ENCODE measurements at regions not wholly inside any gene's neighbourhood (a gene's known extent, or its start where the extent isn't known, plus 50 kb on each side); places are given as distances from the start of the nearest gene placed in this dataset.

DNA sequence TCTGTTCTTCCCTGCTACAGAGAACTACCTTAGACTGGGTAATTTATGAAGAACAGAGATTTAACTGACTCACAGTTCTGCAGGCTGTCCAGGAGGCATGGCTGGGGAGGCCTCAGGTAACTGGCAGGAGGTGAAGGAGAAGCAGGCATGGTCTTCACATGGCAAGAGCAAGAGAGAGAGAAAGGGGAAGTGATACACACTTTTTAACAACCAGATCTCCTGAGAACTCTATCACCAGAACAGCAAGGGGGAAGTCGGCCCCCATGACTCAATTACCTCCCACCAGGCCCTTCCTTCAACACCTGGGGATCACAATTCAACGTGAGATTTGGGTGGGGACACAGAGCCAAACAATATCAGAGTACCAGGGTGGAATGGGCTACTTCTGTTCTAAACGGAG is 766.8 kb downstream of the TLE1 start:
- Histone ChIP-seq H3K9me3 (ENCODE audit: insufficient read depth, low read depth, low read length) (no peaks in the 10 kb centered on the region), H3K27me3 (ENCODE audit: insufficient read depth, low read length) (no peaks in the 10 kb centered on the region), H3K9ac (ENCODE audit: low read depth, low read length) (no peak overlapping the region), H3K4me3 (ENCODE audit: low read length) (no peak overlapping the region), H3K4me1 (ENCODE audit: insufficient read depth, low read length) (no peaks in the 10 kb centered on the region), H3K36me3 (ENCODE audit: insufficient read depth, low read depth, low read length) (no peaks in the 10 kb centered on the region), H3K27ac (ENCODE audit: low read length) (no peak overlapping the region)

DNA sequence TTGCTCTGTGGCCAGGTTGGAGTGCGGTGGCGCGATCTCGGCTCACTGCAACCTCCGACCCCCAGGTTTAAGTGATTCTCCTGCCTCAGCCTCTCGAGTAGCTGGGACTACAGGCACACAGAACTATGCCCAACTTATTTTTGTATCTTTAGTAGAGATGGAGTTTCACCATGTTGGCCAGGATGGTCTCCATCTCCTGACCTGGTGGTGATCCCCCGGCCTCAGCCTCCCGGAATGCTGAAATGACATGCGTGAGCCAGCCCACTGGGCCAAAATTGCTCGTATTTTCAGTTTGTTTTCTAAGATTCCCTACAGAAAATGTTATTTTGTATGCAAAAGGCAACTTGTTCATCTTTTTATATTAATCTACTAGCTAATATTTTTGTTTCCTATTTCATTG is 782.6 kb downstream of the TLE1 start:
- H3K36me3 ChIP-seq (ENCODE audit: insufficient read depth, low read depth, low read length) = no peaks in the 10 kb centered on the region
- H3K9ac ChIP-seq (ENCODE audit: low read depth, low read length) = no peak overlapping the region
- H3K27me3 ChIP-seq (ENCODE audit: insufficient read depth, low read length) = no peaks in the 10 kb centered on the region
- no peaks in the 10 kb centered on the region for H3K9me3 ChIP-seq (ENCODE audit: insufficient read depth, low read depth, low read length)
- no peak overlapping the region for H3K4me3 ChIP-seq (ENCODE audit: low read length)
- H3K4me1 ChIP-seq (ENCODE audit: insufficient read depth, low read length) = no peaks in the 10 kb centered on the region
- no peak overlapping the region for H3K27ac ChIP-seq (ENCODE audit: low read length)

DNA sequence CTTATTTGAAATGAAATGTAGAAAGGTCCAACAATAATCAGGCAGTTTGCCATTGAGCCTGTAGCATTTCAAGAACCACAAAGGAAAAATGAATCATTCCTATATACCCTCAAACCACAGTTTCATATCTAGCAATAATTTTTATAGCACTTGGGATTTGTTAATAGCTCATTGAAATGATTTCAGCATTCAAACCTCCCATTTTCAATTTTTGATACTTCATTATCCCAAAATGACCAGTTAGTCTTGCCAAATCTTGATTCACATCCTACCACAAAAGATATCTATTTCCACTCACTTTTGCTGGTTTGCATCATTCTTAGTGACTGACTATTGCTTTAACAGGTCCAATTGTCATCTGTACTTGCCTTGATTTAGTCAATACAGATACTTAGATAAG is 790.1 kb downstream of the TLE1 start:
- Histone ChIP-seq H3K4me1 (ENCODE audit: insufficient read depth, low read length) (no peaks in the 10 kb centered on the region), H3K27ac (ENCODE audit: low read length) (no peak overlapping the region), H3K4me3 (ENCODE audit: low read length) (no peak overlapping the region)

GRCh38 chr9:80893190-80893589 is 796.2 kb downstream of the TLE1 start:
- no peak overlapping the region for H3K4me3 ChIP-seq (ENCODE audit: low read length)
- no peak overlapping the region for H3K9ac ChIP-seq (ENCODE audit: low read depth, low read length)
- no peaks in the 10 kb centered on the region for H3K27me3 ChIP-seq (ENCODE audit: insufficient read depth, low read length)
- H3K4me1 ChIP-seq (ENCODE audit: insufficient read depth, low read length) = no peaks in the 10 kb centered on the region
- no peaks in the 10 kb centered on the region for H3K36me3 ChIP-seq (ENCODE audit: insufficient read depth, low read depth, low read length)
- H3K27ac ChIP-seq (ENCODE audit: low read length) = no peak overlapping the region
- peaks cover 5% of the 10 kb centered on the region; the same call in 1 of the 2 replicates for H3K9me3 ChIP-seq (ENCODE audit: insufficient read depth, low read depth, low read length)

More for the DNA sequence above, 790.1 kb downstream of the TLE1 start:
- Histone ChIP-seq H3K9ac (ENCODE audit: low read depth, low read length) (no peak overlapping the region), H3K9me3 (ENCODE audit: insufficient read depth, low read depth, low read length) (peaks cover 5% of the 10 kb centered on the region; the same call in 1 of the 2 replicates), H3K27me3 (ENCODE audit: insufficient read depth, low read length) (no peaks in the 10 kb centered on the region), H3K36me3 (ENCODE audit: insufficient read depth, low read depth, low read length) (no peaks in the 10 kb centered on the region)

GRCh38 chr9:80892703-80893102 is 796.6 kb downstream of the TLE1 start:
- Histone ChIP-seq H3K27ac (ENCODE audit: low read length) (no peak overlapping the region), H3K9ac (ENCODE audit: low read depth, low read length) (no peak overlapping the region), H3K27me3 (ENCODE audit: insufficient read depth, low read length) (no peaks in the 10 kb centered on the region), H3K4me1 (ENCODE audit: insufficient read depth, low read length) (no peaks in the 10 kb centered on the region), H3K9me3 (ENCODE audit: insufficient read depth, low read depth, low read length) (peaks cover 5% of the 10 kb centered on the region; the same call in 1 of the 2 replicates), H3K4me3 (ENCODE audit: low read length) (no peak overlapping the region), H3K36me3 (ENCODE audit: insufficient read depth, low read depth, low read length) (no peaks in the 10 kb centered on the region)

DNA sequence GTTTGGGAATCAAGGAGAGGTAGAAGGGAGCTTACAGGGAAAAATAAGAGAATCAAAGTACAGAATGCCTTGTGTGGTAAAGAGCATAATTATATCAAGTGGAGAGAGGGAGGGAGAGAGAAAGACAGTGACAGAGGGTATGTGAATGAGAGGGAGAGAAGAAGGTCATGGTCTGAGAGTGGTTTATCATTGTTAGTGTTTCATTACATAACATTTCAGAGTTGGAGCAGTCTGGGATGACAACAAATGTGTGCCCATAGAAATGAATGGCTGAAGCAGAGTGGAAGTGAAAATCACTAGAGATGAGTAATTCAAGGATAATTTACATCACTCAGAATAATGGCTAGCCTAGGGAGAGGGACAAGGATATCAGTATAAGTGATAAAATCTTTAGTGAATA is 799.2 kb downstream of the TLE1 start:
- no peaks in the 10 kb centered on the region for H3K36me3 ChIP-seq (ENCODE audit: insufficient read depth, low read depth, low read length)
- H3K9ac ChIP-seq (ENCODE audit: low read depth, low read length) = no peak overlapping the region
- H3K27ac ChIP-seq (ENCODE audit: low read length) = no peak overlapping the region
- H3K9me3 ChIP-seq (ENCODE audit: insufficient read depth, low read depth, low read length) = peaks cover 2% of the 10 kb centered on the region; the same call in 1 of the 2 replicates
- no peak overlapping the region for H3K4me3 ChIP-seq (ENCODE audit: low read length)
- H3K4me1 ChIP-seq (ENCODE audit: insufficient read depth, low read length) = no peaks in the 10 kb centered on the region
- no peaks in the 10 kb centered on the region for H3K27me3 ChIP-seq (ENCODE audit: insufficient read depth, low read length)

GRCh38 chr9:80885894-80886293 is 803.5 kb downstream of the TLE1 start:
- Histone ChIP-seq H3K4me3 (ENCODE audit: low read length) (no peak overlapping the region), H3K36me3 (ENCODE audit: insufficient read depth, low read depth, low read length) (no peaks in the 10 kb centered on the region), H3K9ac (ENCODE audit: low read depth, low read length) (no peak overlapping the region), H3K27me3 (ENCODE audit: insufficient read depth, low read length) (no peaks in the 10 kb centered on the region), H3K9me3 (ENCODE audit: insufficient read depth, low read depth, low read length) (no peaks in the 10 kb centered on the region), H3K4me1 (ENCODE audit: insufficient read depth, low read length) (peaks cover 17% of the 10 kb centered on the region), H3K27ac (ENCODE audit: low read length) (no peak overlapping the region)

- H3K4me3 ChIP-seq (ENCODE audit: low read length) = no peak overlapping the region
- no peaks in the 10 kb centered on the region for H3K9me3 ChIP-seq (ENCODE audit: insufficient read depth, low read depth, low read length)
- H3K4me1 ChIP-seq (ENCODE audit: insufficient read depth, low read length) = peaks cover 19% of the 10 kb centered on the region
- H3K27ac ChIP-seq (ENCODE audit: low read length) = no peak overlapping the region
- H3K27me3 ChIP-seq (ENCODE audit: insufficient read depth, low read length) = no peaks in the 10 kb centered on the region
- no peak overlapping the region for H3K9ac ChIP-seq (ENCODE audit: low read depth, low read length)
- H3K36me3 ChIP-seq (ENCODE audit: insufficient read depth, low read depth, low read length) = no peaks in the 10 kb centered on the region
Measured at GRCh38 chr9:80883826-80884579, 805.3 kb downstream of the TLE1 start.

DNA sequence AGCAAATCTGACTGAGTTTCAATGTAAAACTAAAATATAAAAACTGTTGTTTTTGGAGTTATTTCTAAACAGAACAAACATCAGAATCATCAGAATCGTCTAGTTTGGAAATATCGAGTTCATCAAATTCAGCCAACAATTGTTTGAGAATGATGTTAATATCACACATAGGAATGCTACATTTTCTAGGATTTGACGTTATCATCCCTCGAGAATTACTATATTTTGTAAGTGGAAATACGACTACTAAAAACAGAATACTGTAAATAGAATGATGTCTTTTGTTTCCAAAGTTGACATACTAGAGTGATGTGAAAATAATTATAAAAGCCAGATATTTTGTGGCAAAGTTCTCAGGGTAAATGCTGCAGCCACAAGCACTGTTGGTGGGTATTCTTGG is 805.9 kb downstream of the TLE1 start:
- H3K4me1 ChIP-seq (ENCODE audit: insufficient read depth, low read length) = peaks cover 19% of the 10 kb centered on the region

GRCh38 chr9:80881940-80882339 is 807.4 kb downstream of the TLE1 start:
- H3K4me3 ChIP-seq (ENCODE audit: low read length) = peak overlapping the region; percentile 46; the same call in 1 of the 2 replicates
- H3K27me3 ChIP-seq (ENCODE audit: insufficient read depth, low read length) = no peaks in the 10 kb centered on the region
- H3K36me3 ChIP-seq (ENCODE audit: insufficient read depth, low read depth, low read length) = no peaks in the 10 kb centered on the region
- peaks cover 19% of the 10 kb centered on the region for H3K4me1 ChIP-seq (ENCODE audit: insufficient read depth, low read length)
- peak overlapping the region; percentile 28 for H3K27ac ChIP-seq (ENCODE audit: low read length)
- H3K9me3 ChIP-seq (ENCODE audit: insufficient read depth, low read depth, low read length) = no peaks in the 10 kb centered on the region
- peak overlapping the region; percentile 29; the same call in 1 of the 2 replicates for H3K9ac ChIP-seq (ENCODE audit: low read depth, low read length)

More for the DNA sequence above, 805.9 kb downstream of the TLE1 start:
- H3K36me3 ChIP-seq (ENCODE audit: insufficient read depth, low read depth, low read length) = no peaks in the 10 kb centered on the region
- no peaks in the 10 kb centered on the region for H3K9me3 ChIP-seq (ENCODE audit: insufficient read depth, low read depth, low read length)
- no peak overlapping the region for H3K4me3 ChIP-seq (ENCODE audit: low read length)
- no peak overlapping the region for H3K9ac ChIP-seq (ENCODE audit: low read depth, low read length)
- no peak overlapping the region for H3K27ac ChIP-seq (ENCODE audit: low read length)
- no peaks in the 10 kb centered on the region for H3K27me3 ChIP-seq (ENCODE audit: insufficient read depth, low read length)

DNA sequence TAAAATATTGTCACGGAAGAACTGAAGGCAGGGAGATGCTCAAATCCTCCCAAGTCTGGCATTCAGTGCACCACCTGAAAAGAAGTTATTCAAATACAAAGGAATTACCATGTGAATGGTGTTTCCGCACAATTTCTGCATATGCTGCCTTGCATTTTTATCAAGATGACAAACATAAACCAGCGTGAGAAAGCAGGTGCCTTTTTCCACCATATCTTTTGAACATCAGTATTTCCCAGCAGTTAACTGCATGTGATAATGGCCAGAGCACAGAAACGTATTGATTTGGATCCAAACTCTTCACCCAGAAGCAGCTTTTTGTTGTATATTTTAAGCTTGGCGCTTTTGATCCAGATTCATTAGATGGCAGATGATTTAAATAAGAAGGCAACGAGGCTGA is 808.0 kb downstream of the TLE1 start:
- Histone ChIP-seq H3K4me1 (ENCODE audit: insufficient read depth, low read length) (peaks cover 19% of the 10 kb centered on the region), H3K36me3 (ENCODE audit: insufficient read depth, low read depth, low read length) (no peaks in the 10 kb centered on the region), H3K9ac (ENCODE audit: low read depth, low read length) (peak overlapping the region; percentile 29; the same call in 1 of the 2 replicates), H3K27me3 (ENCODE audit: insufficient read depth, low read length) (no peaks in the 10 kb centered on the region), H3K9me3 (ENCODE audit: insufficient read depth, low read depth, low read length) (no peaks in the 10 kb centered on the region), H3K4me3 (ENCODE audit: low read length) (peak overlapping the region; percentile 46; the same call in 1 of the 2 replicates), H3K27ac (ENCODE audit: low read length) (peak overlapping the region; percentile 28)

DNA sequence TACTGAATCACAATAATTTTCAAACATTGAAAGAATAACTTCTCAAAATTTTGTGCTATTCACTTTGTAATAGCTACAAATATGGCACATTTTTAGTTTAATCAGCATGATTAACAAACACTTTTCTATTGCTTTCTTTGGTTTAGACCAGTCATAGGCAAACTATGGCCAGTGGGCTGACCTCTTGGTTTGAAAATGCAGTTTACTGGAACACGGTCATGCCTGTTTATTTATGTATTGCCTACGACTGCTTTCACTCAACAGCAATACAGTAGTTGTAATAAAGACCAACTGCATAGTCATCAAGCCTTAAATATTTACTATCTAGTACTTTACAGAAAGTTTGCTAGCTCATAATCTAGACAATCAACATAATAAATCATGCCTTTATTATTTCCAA is 810.8 kb downstream of the TLE1 start:
- no peak overlapping the region for H3K9ac ChIP-seq (ENCODE audit: low read depth, low read length)
- H3K27me3 ChIP-seq (ENCODE audit: insufficient read depth, low read length) = no peaks in the 10 kb centered on the region
- H3K9me3 ChIP-seq (ENCODE audit: insufficient read depth, low read depth, low read length) = no peaks in the 10 kb centered on the region
- no peak overlapping the region for H3K27ac ChIP-seq (ENCODE audit: low read length)
- peaks cover 19% of the 10 kb centered on the region for H3K4me1 ChIP-seq (ENCODE audit: insufficient read depth, low read length)
- H3K4me3 ChIP-seq (ENCODE audit: low read length) = no peak overlapping the region
- no peaks in the 10 kb centered on the region for H3K36me3 ChIP-seq (ENCODE audit: insufficient read depth, low read depth, low read length)

Data from iPS-20b (cell line).